GM19023 (cell line): ENCODE measurements at regions not wholly inside any gene's neighbourhood (a gene's known extent, or its start where the extent isn't known, plus 50 kb on each side); places are given as distances from the start of the nearest gene placed in this dataset.
"Not testable (repeated sequence)": the region's sequence is repeated elsewhere in the genome, so short reads cannot be mapped to it uniquely, and the experiment has no call there.

Experiments
- ATAC-seq: cut with Tn5 transposase; IDR thresholded peaks from one replicate; pipeline ENCODE4 v1.9.1; 2021; ENCODE audit warnings: mild to moderate bottlenecking, moderate library complexity; ENCODE audit not compliant: unreplicated experiment

DNA sequence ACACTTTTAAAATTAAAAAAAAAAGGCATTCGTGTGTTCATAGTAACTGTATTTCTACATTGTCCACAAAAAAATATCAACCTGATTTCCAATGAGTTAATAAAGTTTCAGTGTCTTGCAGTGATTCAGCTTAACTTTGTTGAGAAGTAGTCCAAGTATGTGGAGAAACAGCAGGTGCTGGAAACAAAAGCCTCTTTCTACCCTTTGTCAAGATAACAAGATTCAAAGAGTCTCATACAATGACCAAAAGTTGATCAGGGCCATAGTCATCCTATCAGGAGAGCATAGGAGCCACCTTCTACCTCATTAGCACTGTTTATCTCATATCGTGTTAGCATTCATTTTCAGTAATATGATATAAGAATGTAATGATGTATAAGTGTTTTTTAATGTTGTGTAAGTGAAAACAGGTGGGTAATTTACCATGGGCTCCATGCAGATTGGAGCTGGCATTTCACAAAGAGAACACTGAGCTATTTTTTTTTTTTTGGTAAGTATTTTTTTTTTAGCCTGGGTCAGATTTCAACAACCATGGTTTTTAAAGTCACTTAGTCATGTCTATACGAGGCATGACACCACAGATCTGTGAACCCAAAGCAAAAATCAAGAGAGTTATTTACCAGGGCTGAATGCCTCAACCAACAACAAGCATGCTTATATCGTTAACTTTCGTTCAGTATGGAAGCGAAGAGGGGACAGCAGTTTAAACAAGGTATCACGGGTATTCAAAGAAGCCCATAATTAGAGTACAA, 165.0 kb upstream of the ZNF521 start:
- no peak for ATAC-seq

DNA sequence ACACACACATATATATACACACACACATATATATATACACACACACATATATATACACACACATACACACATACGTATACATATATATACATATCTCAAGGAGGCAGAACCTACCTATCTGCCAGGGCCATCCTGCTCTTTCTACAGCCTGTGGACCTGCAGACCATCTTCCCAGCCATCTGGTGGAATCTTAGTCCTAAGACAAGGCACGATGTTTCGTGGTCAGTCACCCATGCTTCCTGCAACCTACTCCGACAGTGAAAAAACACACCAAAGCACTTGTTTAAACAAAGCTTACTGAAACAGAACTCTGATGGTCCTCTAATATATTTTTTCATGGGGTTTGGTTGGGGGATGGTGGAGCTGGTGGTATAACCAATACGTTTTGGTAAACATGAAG, 164.2 kb upstream of the ZNF521 start:
- ATAC-seq, result no peak

DNA sequence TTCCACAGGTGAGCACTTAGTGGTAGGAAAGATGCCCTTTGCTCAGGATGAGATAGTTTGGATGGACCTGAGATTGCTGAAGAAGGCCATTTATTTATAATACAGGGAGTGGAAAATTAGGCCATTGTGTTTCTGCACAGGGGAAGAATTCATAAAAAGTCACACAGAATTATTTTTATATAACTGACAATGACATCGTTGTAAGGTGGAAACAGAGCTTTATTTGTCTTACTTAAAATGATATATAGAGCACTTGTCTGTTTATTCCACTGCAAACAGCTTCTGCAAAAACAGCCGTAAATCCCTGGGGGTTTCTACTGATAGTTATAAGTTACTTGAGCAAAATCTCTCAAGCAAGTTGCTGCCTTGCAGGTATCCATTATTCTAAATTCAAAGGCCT, 158.1 kb upstream of the ZNF521 start:
- ATAC-seq, result no peak

DNA sequence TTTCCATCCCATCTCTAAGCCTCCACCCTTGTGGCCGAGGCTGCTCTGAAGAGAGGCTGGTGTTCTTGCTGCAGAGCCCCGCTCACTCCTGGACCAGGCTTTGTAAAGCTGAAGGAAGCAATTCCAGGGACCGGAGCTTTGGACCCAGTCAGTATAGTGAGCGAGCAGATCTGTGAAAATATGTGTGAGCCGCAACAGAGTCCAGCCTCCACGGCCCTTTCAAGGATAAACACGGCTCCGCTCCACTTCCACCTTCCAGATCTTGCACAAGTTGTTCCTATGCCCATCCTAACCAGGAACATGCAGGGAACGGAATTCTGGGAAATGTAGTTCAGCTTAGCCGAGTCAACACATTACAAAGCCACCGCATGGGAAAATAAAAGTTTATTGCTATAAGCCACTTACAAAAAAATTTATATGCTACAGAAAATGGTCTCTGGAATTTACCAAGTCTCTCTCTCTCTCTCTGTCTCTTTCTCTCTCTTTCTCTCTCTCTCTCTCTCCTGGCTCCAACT, 151.7 kb upstream of the ZNF521 start:
- ATAC-seq, result no peak

DNA sequence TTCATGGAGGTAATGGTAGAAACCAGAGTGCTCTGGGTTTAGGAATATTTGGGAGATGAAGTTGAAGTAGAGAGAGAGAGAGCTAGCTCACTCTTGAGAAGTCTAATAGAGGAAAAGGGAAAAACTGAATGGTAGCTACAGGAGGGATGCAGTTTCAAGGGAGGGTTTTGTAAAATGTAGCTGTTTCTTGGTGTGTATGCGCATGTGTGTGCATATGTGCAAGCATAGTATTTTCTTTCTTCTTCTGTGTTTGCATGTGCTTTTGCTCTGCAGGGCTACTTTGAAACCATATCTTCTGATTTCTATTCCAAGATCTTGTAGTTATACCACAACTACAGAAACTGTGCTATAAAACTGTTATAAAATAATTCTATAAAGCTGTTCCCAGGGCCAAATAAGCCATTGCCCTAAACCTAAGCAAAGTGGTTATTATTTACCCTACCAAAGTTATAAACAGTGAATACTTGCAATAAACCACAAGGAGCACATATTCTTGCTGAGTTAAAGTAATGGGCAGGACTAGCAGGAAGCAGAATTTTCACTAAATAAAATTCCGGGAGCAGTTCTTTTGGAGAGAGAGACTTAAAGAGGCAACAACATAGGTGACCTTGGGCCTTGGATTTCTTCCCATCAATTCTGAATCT, 145.3 kb upstream of the ZNF521 start:
- ATAC-seq, result no peak

DNA sequence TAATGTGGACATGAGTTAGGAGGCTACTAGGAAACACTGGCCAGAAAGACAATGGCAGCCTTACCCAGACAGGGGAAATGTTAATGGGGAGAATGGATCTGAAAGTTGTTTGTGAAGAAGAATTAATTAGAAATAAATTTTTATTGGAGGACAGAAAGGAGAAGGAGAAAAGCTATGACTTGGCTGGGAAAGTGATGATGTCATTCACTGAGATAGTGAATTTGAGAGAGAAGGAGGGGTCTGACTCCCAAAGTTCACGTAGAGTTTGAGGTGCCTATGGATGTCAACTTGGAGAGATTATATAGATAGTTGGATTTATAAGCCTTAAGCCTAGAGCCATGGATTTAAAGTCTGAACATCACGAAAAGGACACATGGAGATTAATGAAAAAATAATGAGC, 144.6 kb upstream of the ZNF521 start:
- no peak for ATAC-seq

DNA sequence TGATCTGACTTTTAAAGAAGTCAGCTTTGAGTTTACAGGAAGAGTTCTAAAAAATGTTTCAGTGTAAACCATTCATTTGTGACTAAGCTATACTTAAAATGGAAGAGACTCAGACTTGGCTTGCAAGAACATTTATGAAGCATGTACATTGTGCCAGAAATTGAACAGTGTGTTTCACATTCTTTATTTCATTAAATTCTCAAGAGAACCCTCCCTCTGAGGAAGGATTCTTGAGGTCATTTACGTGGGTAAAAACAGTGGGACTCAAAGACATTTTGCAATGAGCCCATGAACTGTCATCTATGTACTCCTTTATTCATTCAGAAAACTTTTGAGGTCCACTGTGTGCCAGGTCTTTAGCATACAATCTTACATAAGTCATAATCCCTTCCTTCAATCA, 143.6 kb upstream of the ZNF521 start:
- ATAC-seq, result no peak

DNA sequence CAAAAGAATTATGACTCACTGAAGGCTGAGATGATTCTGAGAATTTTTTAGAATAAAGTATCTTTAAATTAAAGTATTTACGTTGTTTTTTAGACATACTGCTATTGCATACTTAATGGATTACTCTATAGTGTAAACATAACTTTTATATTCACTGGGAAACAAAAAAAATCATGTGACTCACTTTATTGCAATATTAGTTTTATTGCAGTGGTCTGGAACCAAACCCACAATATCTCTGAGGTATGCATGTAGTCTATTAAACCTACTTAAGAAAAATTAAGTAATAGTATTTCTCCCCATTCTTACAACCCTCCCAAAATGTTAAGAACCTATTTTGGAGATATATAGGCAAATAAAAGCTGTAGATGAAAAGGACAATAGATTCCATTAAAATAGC, 142.9 kb upstream of the ZNF521 start:
- ATAC-seq, result no peak

DNA sequence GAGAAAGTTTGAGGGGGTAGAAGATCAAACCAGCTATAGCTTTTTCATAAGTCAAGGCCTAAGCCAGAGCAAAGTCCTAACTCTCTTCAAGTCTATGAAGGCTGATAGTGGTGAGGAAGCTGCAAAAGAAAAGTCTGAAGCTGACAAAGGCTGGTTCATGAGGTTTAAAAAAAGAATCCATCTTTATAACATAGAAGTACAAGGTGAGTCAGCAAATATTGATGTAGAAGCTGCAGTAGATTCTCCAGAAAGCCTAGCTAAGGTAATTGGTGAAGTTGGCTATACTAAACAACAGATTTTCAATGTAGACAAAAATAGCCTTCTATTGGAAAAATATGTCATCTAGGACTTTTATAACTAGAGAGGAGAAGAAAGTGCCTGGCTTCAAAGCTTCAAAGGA, 141.4 kb upstream of the ZNF521 start:
- no peak for ATAC-seq

DNA sequence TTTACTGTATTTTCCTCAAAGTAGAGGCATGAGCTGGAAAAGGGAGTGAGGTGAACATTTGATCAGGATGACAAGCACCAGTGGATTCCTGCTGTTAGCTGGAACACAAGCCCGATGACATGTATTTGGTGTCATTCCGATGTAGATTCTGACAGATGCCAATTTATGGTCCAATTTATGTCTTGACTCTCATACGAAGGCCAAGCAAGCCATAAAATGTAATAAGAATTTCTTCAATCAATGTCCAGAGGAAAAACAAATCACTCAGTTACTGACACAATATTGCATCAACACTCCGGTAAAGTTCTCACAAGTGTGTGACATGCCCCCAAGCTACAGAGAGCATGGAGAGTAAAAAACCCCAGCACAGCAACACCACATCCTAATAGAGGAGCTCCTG, 138.3 kb upstream of the ZNF521 start:
- no peak for ATAC-seq

DNA sequence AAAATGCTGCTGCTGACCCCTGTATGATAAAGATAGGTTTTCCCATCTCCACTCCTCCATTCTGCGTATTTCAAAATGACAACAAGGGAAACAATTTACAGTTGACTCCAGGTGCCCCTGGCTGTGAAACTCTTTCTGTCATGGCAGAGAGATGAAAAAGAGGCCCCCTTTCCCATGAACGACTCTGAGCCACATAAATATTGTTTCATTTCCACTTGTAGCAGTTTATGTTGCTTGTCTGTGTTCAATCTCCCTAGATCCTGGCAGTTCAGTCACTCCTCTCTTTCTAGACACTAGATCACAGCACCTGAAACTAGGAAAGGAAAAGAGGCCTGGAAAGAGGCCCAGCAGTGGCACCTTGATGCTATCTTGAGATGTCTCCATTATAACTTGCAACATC, 121.0 kb upstream of the ZNF521 start:
- ATAC-seq, result no peak

DNA sequence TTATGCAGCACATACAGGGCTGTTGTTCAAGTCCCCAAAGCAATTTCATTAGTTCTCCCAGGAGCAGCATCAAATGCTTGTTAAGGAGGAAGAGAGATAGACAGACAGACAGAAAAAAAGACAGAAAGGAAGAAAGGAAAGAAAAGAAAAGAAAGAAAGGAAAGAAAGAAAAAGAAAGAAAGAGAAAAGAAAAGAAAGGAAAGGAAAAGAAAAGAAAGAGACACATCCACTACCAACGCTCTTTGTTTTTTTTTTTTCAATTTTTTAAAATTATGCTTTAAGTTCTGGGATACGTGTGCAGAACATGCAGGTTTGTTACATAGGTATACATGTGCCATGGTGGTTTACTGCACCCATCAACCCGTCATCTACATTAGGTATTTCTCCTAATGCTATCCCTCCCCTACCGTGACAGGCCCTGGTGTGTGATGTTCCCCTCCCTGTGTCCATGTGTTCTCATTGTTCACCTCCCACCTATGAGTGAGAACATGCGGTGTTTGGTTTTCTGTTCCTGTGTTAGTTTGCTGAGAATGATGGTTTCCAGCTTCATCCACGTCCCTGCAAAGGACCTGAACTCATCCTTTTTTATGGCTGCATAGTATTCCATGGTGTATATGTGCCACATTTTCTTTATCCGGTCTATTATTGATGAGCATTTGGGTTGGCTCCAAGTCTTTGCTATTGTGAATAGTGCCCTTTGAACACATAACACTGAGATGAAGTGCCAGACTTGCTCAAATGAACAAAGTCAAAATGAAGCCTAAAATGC, 119.0 kb upstream of the ZNF521 start:
- not testable (repeated sequence) for ATAC-seq

DNA sequence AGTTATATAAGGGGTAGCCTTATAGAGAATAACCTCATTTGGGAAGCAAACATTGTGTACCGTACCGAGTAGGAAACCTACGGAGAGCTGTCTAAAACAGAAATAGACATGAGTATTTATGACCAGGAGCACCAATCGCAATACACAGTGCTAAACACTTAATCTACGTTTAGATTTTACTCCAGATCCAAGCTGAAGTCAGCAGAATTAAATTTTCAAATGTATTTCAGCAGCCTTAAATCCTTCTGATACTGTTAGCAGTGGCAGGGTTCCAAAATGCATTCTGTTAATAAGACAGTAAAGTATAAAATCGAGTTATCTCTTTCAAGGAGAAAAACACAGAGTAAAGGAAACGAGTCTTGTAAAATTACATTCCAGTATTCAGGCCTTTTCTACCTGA, 118.1 kb upstream of the ZNF521 start:
- no peak for ATAC-seq

DNA sequence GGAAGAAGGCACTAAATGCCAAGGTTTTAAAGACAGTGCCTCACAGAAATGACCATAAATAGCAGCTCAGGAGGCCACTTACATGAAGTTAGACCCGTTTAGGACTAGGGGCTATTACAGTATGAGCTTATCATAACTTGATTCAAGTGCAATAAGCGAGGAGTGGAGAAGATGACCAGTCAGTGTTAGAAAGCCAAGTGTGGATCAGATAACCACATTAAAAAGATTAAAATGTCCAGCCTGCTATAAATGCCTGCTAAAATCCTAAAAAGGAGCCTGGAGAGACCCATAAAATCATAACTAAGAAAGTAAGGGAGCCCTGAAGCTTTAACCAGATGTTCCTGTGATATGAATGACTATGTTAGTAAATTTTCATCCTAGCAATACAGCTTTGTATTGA, 117.5 kb upstream of the ZNF521 start:
- ATAC-seq, result no peak

DNA sequence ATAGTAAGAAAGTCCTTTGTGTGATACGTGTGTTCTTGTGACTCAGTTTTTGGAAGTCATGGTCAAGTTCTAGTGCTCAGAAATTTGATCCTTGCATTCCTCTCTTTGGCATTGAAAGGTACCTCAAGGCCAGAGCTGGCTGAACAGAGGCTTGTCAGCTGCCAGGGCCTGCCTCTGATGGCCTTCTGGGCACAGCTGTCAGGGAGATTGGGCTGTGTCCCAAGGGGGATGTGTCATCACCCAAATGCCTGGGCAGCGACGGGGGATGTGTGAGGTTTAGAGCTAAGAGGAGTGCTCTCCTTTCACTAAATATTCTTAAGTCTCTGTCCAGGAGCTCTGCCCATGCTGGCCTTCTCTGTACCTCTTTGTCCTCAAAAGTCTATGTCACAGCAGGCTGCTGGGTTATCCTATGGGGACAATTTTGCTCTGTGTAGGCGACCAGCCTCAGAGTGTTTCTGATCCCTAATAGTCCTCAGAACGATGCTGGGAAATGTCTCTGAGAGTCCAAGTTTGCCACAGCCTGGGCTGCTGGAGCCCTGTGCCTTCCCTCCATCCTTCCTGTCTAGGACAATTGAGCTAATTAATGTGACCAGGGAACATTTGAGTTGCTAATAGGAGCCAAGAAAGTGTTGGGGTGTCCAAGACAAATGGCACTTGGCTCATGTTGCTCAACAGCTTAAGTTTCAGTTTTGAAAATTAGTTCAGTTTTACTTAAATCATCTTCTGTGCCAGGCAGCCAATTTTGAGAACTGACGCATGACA, 115.4 kb upstream of the ZNF521 start:
- ATAC-seq, result no peak

DNA sequence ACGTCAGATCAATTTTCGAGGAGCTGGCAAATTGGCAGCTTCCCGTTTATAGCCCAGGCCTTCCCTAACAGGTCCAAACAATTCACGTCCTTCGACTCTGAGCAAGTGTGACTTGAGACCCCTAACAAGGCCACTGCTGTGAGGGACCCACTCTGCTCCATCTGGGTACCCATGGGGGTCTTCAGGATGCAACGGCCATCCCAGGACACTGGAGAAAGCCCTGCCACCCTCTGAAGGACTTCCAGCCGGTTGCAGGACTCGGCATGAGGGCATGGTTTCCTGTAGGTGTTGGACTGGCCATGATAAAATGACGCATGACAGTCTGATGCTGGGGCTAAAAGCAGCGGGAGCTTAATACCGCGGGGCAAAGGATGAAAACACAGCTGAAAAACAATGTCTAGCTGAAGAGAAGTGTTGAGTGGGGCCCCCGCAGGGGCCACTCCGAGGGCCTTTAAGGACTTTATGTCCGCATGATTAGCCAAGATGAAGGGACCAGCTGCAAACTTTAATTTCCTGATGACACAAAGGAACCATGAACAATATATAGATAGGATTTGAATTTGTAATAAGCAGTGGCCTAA, 113.3 kb upstream of the ZNF521 start:
- ATAC-seq, result no peak

DNA sequence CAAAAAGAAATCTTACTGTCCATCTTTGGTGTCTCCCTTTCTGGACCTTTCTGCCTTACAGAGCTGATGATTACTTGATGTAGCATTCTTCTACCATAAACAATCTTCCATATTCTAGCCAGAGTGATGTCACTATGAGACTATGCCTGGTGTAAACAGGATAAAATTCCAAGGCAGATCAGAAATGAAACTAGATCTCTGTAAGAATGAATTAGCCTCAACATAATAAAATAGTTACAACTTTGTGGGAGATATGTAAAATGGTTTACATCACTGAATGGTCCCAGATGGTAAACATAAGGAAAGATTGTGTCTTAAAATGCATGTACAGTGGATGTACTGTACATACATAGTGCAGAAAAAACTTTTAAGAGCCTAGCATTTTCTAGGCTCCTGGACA, 112.3 kb upstream of the ZNF521 start:
- no peak for ATAC-seq

DNA sequence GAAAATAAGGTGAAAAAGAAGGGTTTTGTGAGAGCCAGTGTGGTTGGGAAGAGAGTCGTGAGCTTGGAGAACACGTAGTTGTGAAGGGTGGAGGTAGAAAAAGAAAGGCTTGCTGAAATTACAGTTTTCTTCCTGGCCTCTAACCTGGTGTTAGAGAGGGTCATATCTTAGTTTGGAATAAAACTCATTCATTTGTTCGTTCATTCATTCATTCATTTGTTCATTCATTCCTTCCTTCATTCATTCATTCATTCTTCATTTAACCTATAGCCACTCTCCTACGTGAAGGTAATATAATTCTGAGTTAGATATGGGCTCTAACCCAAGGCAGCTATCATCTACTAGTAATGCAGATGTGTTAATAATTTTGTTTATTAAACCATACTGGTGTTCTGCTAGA, 111.8 kb upstream of the ZNF521 start:
- ATAC-seq, result no peak

DNA sequence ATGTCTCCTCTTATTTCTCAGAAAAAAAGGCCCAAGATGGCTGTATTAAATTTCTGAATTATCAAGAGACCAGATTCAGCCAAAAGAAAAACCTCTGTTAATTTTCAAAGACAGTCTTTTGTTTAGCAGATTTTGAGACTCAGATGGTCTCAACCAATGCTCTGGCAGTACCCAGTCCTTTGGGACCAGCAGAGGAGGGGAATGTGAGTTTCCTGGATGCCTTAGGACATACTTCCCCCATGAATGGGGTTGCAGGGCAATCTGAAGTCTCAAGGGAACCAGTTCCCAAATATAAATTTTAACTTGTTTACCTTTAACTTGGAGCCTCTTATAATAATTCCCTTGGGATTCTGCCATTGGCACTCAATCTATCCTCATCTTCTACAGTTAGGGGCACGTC, 107.8 kb upstream of the ZNF521 start:
- ATAC-seq, result no peak

DNA sequence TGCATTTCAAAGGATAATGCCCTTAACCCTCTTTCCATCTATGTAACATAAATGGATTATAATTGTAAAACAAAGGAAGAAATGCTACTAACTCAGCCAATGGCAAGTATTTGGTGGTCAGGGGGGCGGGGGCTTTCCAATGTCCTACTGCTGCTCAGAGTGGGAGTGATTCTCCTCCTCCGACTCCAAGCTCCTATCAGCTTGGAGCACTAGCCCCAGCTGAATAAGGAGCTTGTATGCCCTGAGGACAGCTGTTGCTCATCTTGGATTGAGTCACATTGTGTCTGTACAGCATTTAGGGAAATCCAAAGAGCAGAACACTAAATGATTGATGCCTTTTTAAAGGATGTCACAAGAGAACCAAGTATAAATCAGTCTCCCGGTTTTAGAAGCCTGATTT, 105.6 kb upstream of the ZNF521 start:
- no peak for ATAC-seq

DNA sequence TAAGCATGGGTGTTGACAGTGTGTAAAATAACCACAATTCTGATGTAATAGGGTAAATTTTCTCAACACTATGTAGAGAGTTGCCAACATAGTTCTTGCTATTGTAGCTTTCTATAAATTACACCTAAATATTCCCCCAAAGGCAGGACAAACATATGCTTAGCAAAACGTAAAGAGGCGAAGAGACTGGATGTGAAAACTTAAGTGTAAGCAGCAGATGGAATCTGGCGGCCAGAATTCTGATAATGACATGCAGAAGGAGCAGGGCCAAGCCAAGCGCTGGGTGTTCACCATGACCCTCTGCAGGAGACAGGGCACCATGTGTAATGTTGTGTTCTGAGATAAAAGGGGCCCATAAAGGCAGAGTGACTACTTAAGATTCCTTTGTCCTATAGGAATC, 105.2 kb upstream of the ZNF521 start:
- no peak for ATAC-seq
